ENCODE measurements at regions not wholly inside any gene's neighbourhood (a gene's known extent, or its start where the extent isn't known, plus 50 kb on each side); places are given as distances from the start of the nearest gene placed in this dataset.

DNA sequence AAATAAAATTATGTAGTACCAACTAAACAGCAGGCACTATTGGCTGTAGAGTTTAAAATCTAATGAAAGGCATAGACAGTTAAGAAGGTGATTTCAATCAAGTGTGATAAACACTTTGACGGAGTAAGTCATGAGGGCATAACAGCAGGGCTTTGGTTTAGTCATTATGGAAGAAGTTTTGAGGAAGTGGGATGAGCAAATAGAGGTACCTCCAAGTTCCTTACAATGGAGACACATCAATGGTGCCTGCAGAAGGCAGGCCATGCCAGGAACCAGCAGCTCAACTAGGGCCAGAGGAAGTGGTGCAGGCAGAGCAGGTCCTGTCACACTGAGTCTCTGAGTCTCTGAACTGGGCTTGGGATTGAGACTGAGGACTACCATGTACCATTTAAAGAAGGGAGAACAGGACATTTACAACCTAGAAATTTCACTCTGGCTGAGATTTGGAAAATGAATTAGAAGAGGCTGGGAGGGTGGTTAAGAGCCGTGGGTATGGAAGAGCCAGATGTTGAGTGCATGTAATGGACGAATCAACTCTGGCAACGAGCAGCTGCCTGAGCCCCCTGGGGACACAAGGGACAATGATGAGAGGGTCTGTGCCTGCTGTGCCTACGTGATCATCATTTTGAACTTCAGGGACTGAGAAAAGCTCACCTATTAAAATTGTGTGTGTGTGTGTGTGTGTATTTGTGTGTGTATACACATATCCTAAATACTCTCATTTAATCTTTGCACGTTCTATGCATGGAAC lies 208.7 kb upstream of the POM121L12 start:
- no peak for TF ChIP-seq EZH2phosphoT487 (conservative IDR thresholded peaks at IDR 0.05; ENCODE audit: low read length)
- TF ChIP-seq, protein P1, sequence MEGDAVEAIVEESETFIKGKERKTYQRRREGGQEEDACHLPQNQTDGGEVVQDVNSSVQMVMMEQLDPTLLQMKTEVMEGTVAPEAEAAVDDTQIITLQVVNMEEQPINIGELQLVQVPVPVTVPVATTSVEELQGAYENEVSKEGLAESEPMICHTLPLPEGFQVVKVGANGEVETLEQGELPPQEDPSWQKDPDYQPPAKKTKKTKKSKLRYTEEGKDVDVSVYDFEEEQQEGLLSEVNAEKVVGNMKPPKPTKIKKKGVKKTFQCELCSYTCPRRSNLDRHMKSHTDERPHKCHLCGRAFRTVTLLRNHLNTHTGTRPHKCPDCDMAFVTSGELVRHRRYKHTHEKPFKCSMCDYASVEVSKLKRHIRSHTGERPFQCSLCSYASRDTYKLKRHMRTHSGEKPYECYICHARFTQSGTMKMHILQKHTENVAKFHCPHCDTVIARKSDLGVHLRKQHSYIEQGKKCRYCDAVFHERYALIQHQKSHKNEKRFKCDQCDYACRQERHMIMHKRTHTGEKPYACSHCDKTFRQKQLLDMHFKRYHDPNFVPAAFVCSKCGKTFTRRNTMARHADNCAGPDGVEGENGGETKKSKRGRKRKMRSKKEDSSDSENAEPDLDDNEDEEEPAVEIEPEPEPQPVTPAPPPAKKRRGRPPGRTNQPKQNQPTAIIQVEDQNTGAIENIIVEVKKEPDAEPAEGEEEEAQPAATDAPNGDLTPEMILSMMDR (IDR thresholded peaks at IDR 0.05; ENCODE audit: insufficient read depth, low read length, poor library complexity, severe bottlenecking) = no peak
- H3K9me3 ChIP-seq (ENCODE audit: insufficient read depth, low read length) = peaks cover 10% of the 10 kb centered on the region; the same call in 1 of the 2 replicates
- H3K27ac ChIP-seq (ENCODE audit: low read depth, low read length) = no peak overlapping the region
- no peaks in the 10 kb centered on the region for H3K79me2 ChIP-seq (ENCODE audit: insufficient read depth, low read length)
- no peaks in the 10 kb centered on the region for H3F3A ChIP-seq (ENCODE audit: insufficient read depth)
- H3K36me3 ChIP-seq (ENCODE audit: low read length) = no peaks in the 10 kb centered on the region
- H3K4me2 ChIP-seq (ENCODE audit: low read depth, low read length, poor library complexity, severe bottlenecking) = no peak overlapping the region
- no peak overlapping the region for H3K9ac ChIP-seq (ENCODE audit: low read length)
- H3K27me3 ChIP-seq (ENCODE audit: low read length) = no peaks in the 10 kb centered on the region
- no peak overlapping the region for H3K4me3 ChIP-seq (ENCODE audit: insufficient read depth, low read length, poor library complexity, severe bottlenecking)
- H2AFZ ChIP-seq (ENCODE audit: low read depth, low read length, severe bottlenecking) = no peak overlapping the region
- no peaks in the 10 kb centered on the region for H4K20me1 ChIP-seq (ENCODE audit: low read depth, low read length)
- H3K9me2 ChIP-seq (replicated peaks; ENCODE audit: insufficient read depth, low read length) = no peaks in the 10 kb centered on the region

DNA sequence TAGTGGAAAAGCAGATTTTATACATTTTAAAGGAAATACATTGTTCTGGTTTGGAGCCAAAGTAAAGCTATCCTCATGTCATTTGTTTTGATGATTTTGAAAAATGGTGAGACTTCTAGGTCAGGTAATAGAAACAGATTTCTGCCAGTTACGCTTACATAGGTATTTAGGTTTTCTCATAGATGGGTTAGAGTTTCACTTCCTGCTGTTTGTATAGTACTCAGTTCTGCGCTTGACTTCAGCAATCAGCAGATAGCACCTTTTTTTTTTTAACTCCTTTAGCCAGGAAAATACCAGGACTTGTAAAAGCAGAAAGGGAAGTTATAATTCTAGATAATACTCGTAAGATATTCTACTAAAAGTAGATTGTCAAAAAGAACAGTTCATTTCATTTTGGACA lies 209.8 kb upstream of the POM121L12 start:
- Histone ChIP-seq H3K9me2 (replicated peaks; ENCODE audit: insufficient read depth, low read length) (no peaks in the 10 kb centered on the region), H2AFZ (ENCODE audit: low read depth, low read length, severe bottlenecking) (no peak overlapping the region), H3F3A (ENCODE audit: insufficient read depth) (no peaks in the 10 kb centered on the region), H3K79me2 (ENCODE audit: insufficient read depth, low read length) (no peaks in the 10 kb centered on the region), H3K36me3 (ENCODE audit: low read length) (no peaks in the 10 kb centered on the region), H3K4me2 (ENCODE audit: low read depth, low read length, poor library complexity, severe bottlenecking) (no peak overlapping the region), H3K27ac (ENCODE audit: low read depth, low read length) (no peak overlapping the region), H3K9me3 (ENCODE audit: insufficient read depth, low read length) (peaks cover 20% of the 10 kb centered on the region; the same call in 1 of the 2 replicates), H3K4me3 (ENCODE audit: insufficient read depth, low read length, poor library complexity, severe bottlenecking) (no peak overlapping the region), H3K9ac (ENCODE audit: low read length) (no peak overlapping the region), H4K20me1 (ENCODE audit: low read depth, low read length) (no peaks in the 10 kb centered on the region), H3K27me3 (ENCODE audit: low read length) (no peaks in the 10 kb centered on the region)
- TF ChIP-seq, protein P1 (IDR thresholded peaks at IDR 0.05; ENCODE audit: insufficient read depth, low read length, poor library complexity, severe bottlenecking) = no peak

DNA sequence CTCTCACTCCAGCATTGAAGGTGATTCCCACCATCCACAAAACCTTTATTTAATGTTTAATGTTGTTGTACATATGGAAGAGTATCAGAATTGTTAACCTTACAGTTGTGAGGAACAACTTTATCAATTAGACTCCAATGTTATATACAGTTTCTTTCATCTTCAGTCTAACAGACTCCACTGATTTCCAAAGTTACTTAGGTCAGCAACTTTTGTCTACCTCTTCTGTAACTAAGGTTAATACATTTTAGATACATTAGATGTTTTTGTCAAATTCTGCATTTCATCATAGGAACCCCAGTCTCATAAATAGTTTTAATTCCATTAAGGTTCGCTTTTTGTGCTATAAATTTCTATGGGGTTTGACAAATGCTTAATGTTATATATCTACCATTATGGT lies 223.9 kb upstream of the POM121L12 start:
- Histone ChIP-seq H3K27me3 (ENCODE audit: low read length) (no peaks in the 10 kb centered on the region), H3K9me2 (replicated peaks; ENCODE audit: insufficient read depth, low read length) (no peaks in the 10 kb centered on the region), H3K36me3 (ENCODE audit: low read length) (no peaks in the 10 kb centered on the region), H4K20me1 (ENCODE audit: low read depth, low read length) (no peaks in the 10 kb centered on the region), H3K27ac (ENCODE audit: low read depth, low read length) (no peak overlapping the region), H3K4me3 (ENCODE audit: insufficient read depth, low read length, poor library complexity, severe bottlenecking) (no peak overlapping the region), H3F3A (ENCODE audit: insufficient read depth) (no peaks in the 10 kb centered on the region), H2AFZ (ENCODE audit: low read depth, low read length, severe bottlenecking) (no peak overlapping the region), H3K9ac (ENCODE audit: low read length) (no peak overlapping the region), H3K9me3 (ENCODE audit: insufficient read depth, low read length) (no peaks in the 10 kb centered on the region; the same call in 1 of the 2 replicates), H3K79me2 (ENCODE audit: insufficient read depth, low read length) (no peaks in the 10 kb centered on the region), H3K4me2 (ENCODE audit: low read depth, low read length, poor library complexity, severe bottlenecking) (no peak overlapping the region)
- no peak for TF ChIP-seq EZH2phosphoT487 (conservative IDR thresholded peaks at IDR 0.05; ENCODE audit: low read length)
- TF ChIP-seq, protein P1 (IDR thresholded peaks at IDR 0.05; ENCODE audit: insufficient read depth, low read length, poor library complexity, severe bottlenecking) = no peak
